Neuronal stem cell (in vitro differentiated cells): ENCODE measurements at regions not wholly inside any gene's neighbourhood (a gene's known extent, or its start where the extent isn't known, plus 50 kb on each side); places are given as distances from the start of the nearest gene placed in this dataset.

Experiments used
- DNase-seq: peaks from one replicate; pipeline ENCODE4 v3.0.0-alpha.2; 2013; ENCODE audit warnings: low spot score
- H2AFZ ChIP-seq: one replicate; pipeline ENCODE4 v1.6.1; 2013; ENCODE audit warnings: mild to moderate bottlenecking, low read length, inconsistent platforms
- H2AK5ac ChIP-seq: 2 replicates; pipeline ENCODE4 v1.6.1; 2013; ENCODE audit warnings: low read depth, mild to moderate bottlenecking, inconsistent platforms, low read length, moderate library complexity, mixed read lengths
- H2BK120ac ChIP-seq: 2 replicates; pipeline ENCODE4 v1.6.1; 2013; ENCODE audit warnings: low read depth, mild to moderate bottlenecking, inconsistent platforms, low read length, moderate library complexity, mixed read lengths
- H2BK12ac ChIP-seq: one replicate; pipeline ENCODE4 v1.6.1; 2013; ENCODE audit warnings: low read length, inconsistent platforms
- H2BK15ac ChIP-seq: 2 replicates; pipeline ENCODE4 v1.6.1; 2013; ENCODE audit warnings: mild to moderate bottlenecking, low read length, inconsistent platforms, mixed read lengths
- H2BK5ac ChIP-seq: one replicate; pipeline ENCODE4 v1.6.1; 2013; ENCODE audit warnings: inconsistent platforms, mild to moderate bottlenecking, low read length, moderate library complexity
- H3K14ac ChIP-seq: one replicate; pipeline ENCODE4 v1.6.1; 2013; ENCODE audit warnings: low read length, inconsistent platforms
- H3K18ac ChIP-seq: 2 replicates; pipeline ENCODE4 v1.6.1; 2013; ENCODE audit warnings: low read length, inconsistent platforms
- H3K23ac ChIP-seq: 2 replicates; pipeline ENCODE4 v1.6.1; 2013; ENCODE audit warnings: low read depth, mild to moderate bottlenecking, mixed read lengths, low read length, inconsistent platforms; ENCODE audit not compliant: poor library complexity
- H3K27ac ChIP-seq: replicated peaks from 3 replicates; pipeline ENCODE4 v1.5.1; 2013; ENCODE audit warnings: low read length, inconsistent platforms
- H3K27me3 ChIP-seq, 3 experiments: 2 replicates each; pipeline ENCODE4 v1.6.1; 2013; ENCODE audit warnings: low read length in 3 of 3, mild to moderate bottlenecking in 2 of 3, inconsistent platforms in 1 of 3, low read depth in 1 of 3, mixed read lengths in 1 of 3, moderate library complexity in 1 of 3; ENCODE audit not compliant: control insufficient read depth in 3 of 3, insufficient read depth in 3 of 3
- H3K36me3 ChIP-seq, 2 donors: replicated peaks in 1 of 2; 2 replicates each; pipeline ENCODE4 v1.6.1; 2013; ENCODE audit warnings: low read length in 2 of 2; ENCODE audit not compliant: control insufficient read depth in 2 of 2, insufficient read depth in 2 of 2
- H3K4ac ChIP-seq: 2 replicates; pipeline ENCODE4 v1.6.1; 2013; ENCODE audit warnings: inconsistent platforms, mild to moderate bottlenecking, low read length, moderate library complexity
- H3K4me1 ChIP-seq, 2 donors: 1 replicate in 1 of 2; 2 replicates in 1 of 2; pipeline ENCODE4 v1.6.1; 2013; ENCODE audit warnings: low read length in 2 of 2, low read depth in 1 of 2; ENCODE audit not compliant: control insufficient read depth in 2 of 2, insufficient read depth in 1 of 2
- H3K4me2 ChIP-seq: one replicate; pipeline ENCODE4 v1.6.1; 2013; ENCODE audit warnings: mild to moderate bottlenecking, low read length, inconsistent platforms; ENCODE audit not compliant: insufficient read depth, poor library complexity, severe bottlenecking
- H3K4me3 ChIP-seq, 2 donors: 2 replicates each; pipeline ENCODE4 v1.5.1; 2013; ENCODE audit warnings: low read length in 2 of 2, mild to moderate bottlenecking in 2 of 2, inconsistent platforms in 1 of 2, moderate library complexity in 1 of 2
- H3K79me1 ChIP-seq: one replicate; pipeline ENCODE4 v1.6.1; 2013; ENCODE audit warnings: low read depth, mild to moderate bottlenecking, inconsistent platforms, low read length, moderate library complexity
- H3K9ac ChIP-seq: one replicate; pipeline ENCODE4 v1.6.1; 2013; ENCODE audit warnings: mild to moderate bottlenecking, low read depth, low read length, inconsistent platforms; ENCODE audit not compliant: poor library complexity
- H3K9me3 ChIP-seq, 2 donors: replicated peaks in 1 of 2; 2 replicates each; pipeline versions ENCODE3 to v1.6.1; 2013; ENCODE audit warnings: low read length in 2 of 2, mild to moderate bottlenecking in 2 of 2, inconsistent platforms in 1 of 2, low read depth in 1 of 2, mixed read lengths in 1 of 2, moderate library complexity in 1 of 2; ENCODE audit not compliant: control insufficient read depth in 2 of 2, insufficient read depth in 1 of 2
- H4K8ac ChIP-seq: one replicate; pipeline ENCODE4 v1.6.1; 2013; ENCODE audit warnings: low read depth, mild to moderate bottlenecking, inconsistent platforms, low read length, moderate library complexity
- H4K91ac ChIP-seq: one replicate; pipeline ENCODE4 v1.6.1; 2013; ENCODE audit warnings: low read length, low read depth, mild to moderate bottlenecking, inconsistent platforms; ENCODE audit not compliant: poor library complexity
- WGBS, 2 donors: extraction: QIAGEN DNeasy Blood & Tissue Kit; methylation state at CpG; one replicate each; pipeline ENCODE4 v1.1.7; 2013; ENCODE audit warnings: missing lambda C conversion rate in 2 of 2, mixed read lengths in 1 of 2; ENCODE audit not compliant: insufficient read length in 2 of 2, insufficient replicate concordance in 1 of 2; ENCODE audit errors: extremely low coverage in 2 of 2; 5-methylcytosine and 5-hydroxymethylcytosine counted together

GRCh38 chr13:111919286-111919685, 147.7 kb upstream of the SOX1 start:
- peaks cover 0 to 24% (median 0%) of the 10 kb centered on the region in 3 experiments for H3K27me3 ChIP-seq
- H3K4me3 ChIP-seq = no peak overlapping the region
- peaks cover 0 to 2% of the 10 kb centered on the region in 2 donors for H3K4me1 ChIP-seq
- H3K14ac ChIP-seq = peak overlapping the region; percentile 38
- no peaks in the 10 kb centered on the region for H3K79me1 ChIP-seq
- H3K4me2 ChIP-seq = no peak overlapping the region
- H3K4ac ChIP-seq = no peak overlapping the region
- no peak overlapping the region for H3K27ac ChIP-seq
- no peaks in the 10 kb centered on the region for H3K9me3 ChIP-seq
- no peak for DNase-seq
- H2BK12ac ChIP-seq = no peak overlapping the region
- no peak overlapping the region for H2BK15ac ChIP-seq
- H3K18ac ChIP-seq = peak overlapping the region; percentile 42
- no peak overlapping the region for H4K8ac ChIP-seq
- H3K36me3 ChIP-seq = no peaks in the 10 kb centered on the region
- no peak overlapping the region for H4K91ac ChIP-seq
- H2AK5ac ChIP-seq = no peak overlapping the region
- no CpG with 5 or more reads among the region's 13 CpGs for WGBS, 2 donors
- H2AFZ ChIP-seq = no peak overlapping the region
- no peak overlapping the region for H2BK5ac ChIP-seq
- no peak overlapping the region for H3K23ac ChIP-seq
- H2BK120ac ChIP-seq = no peak overlapping the region
- peak overlapping the region; percentile 46 for H3K9ac ChIP-seq

- Histone ChIP-seq H3K9ac (no peak overlapping the region), H3K36me3 (no peaks in the 10 kb centered on the region), H3K27ac (no peak overlapping the region), H3K18ac (peak overlapping the region; percentile 44), H3K27me3 (peaks cover 0 to 24% (median 0%) of the 10 kb centered on the region in 3 experiments), H3K14ac (no peak overlapping the region), H3K4me1 (peaks cover 0 to 2% of the 10 kb centered on the region in 2 donors), H2BK5ac (no peak overlapping the region), H2AK5ac (no peak overlapping the region), H3K4ac (no peak overlapping the region), H3K79me1 (no peaks in the 10 kb centered on the region), H4K91ac (no peak overlapping the region), H2BK15ac (peak overlapping the region; percentile 13), H3K4me2 (no peak overlapping the region), H2BK12ac (no peak overlapping the region), H3K9me3 (no peaks in the 10 kb centered on the region), H2AFZ (no peak overlapping the region), H4K8ac (no peak overlapping the region), H3K4me3 (no peak overlapping the region), H3K23ac (peak overlapping the region; percentile 50), H2BK120ac (no peak overlapping the region)
- no peak for DNase-seq
- WGBS, 2 donors = no CpG with 5 or more reads among the region's 13 CpGs
These were observed 147.1 kb upstream of the SOX1 start for GRCh38 chr13:111919849-111920248.

DNA sequence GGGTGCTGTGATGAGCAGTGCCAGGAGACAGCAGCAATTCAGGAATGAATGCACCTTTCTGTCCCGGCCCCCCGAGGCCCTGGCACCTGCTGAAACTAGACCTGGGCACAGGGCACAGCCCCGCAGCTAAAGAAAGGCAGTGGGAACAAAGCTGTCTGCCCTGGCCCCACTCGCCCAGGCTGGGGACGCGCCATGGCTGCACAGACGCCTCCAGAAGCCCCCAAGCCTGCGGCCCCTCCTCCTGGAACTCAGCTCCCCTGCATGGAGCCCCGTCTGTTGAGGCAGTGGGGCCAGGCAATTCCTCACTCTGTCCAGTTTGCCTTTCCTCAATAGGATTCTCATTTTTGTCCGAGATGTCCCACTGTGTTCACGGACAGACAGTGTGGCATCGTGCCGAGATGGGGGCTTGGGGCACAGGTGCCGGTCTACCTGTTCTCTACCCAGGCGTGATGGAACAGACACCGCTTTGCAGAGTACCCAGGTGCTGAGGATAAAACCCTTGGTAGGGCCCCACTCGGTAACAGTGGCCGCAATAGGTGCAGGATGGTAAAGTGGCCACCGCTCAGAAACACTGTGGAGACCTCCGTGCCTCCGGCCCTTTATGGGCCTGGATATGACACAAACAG, 146.5 kb upstream of the SOX1 start:
- Histone ChIP-seq H3K36me3 (no peaks in the 10 kb centered on the region), H3K18ac (peak overlapping the region; percentile 15), H4K8ac (no peak overlapping the region), H3K27me3 (peaks cover 0 to 22% (median 0%) of the 10 kb centered on the region in 3 experiments), H2BK12ac (peak overlapping the region; percentile 19), H2BK120ac (no peak overlapping the region), H2BK5ac (peak overlapping the region; percentile 56), H3K23ac (peak overlapping the region; percentile 60), H4K91ac (no peak overlapping the region), H3K4me2 (no peak overlapping the region), H3K4me1 (peaks cover 0 to 2% of the 10 kb centered on the region in 2 donors), H3K27ac (no peak overlapping the region), H3K9ac (no peak overlapping the region), H2AK5ac (peak overlapping the region; percentile 9), H3K14ac (no peak overlapping the region), H3K4ac (no peak overlapping the region), H2BK15ac (no peak overlapping the region), H3K9me3 (no peaks in the 10 kb centered on the region), H3K4me3 (no peak overlapping the region), H3K79me1 (no peaks in the 10 kb centered on the region), H2AFZ (peak overlapping the region; percentile 23)
- no peak for DNase-seq
- WGBS, 2 donors = no CpG with 5 or more reads among the region's 21 CpGs

- H3K27ac ChIP-seq = no peak overlapping the region
- H3K23ac ChIP-seq = no peak overlapping the region
- H2BK5ac ChIP-seq = no peak overlapping the region
- H3K9ac ChIP-seq = peak overlapping the region; percentile 7
- H4K91ac ChIP-seq = no peak overlapping the region
- no peak overlapping the region for H2AK5ac ChIP-seq
- no peak overlapping the region for H4K8ac ChIP-seq
- H3K4me1 ChIP-seq = peaks cover 0 to 2% of the 10 kb centered on the region in 2 donors
- no peak for DNase-seq
- no peaks in the 10 kb centered on the region for H3K79me1 ChIP-seq
- H3K14ac ChIP-seq = no peak overlapping the region
- H3K9me3 ChIP-seq = no peaks in the 10 kb centered on the region
- H2AFZ ChIP-seq = peak overlapping the region; percentile 23
- no peaks in the 10 kb centered on the region for H3K36me3 ChIP-seq
- peak overlapping the region; percentile 31 for H2BK15ac ChIP-seq
- H3K4ac ChIP-seq = no peak overlapping the region
- peak overlapping the region; percentile 38 for H2BK120ac ChIP-seq
- H3K4me3 ChIP-seq = no peak overlapping the region
- peak overlapping the region; percentile 29 for H3K18ac ChIP-seq
- H2BK12ac ChIP-seq = no peak overlapping the region
- WGBS, 2 donors = no CpG with 5 or more reads among the region's 30 CpGs
- H3K4me2 ChIP-seq = no peak overlapping the region
- H3K27me3 ChIP-seq = peaks cover 0 to 15% (median 0%) of the 10 kb centered on the region in 3 experiments
These were observed 145.8 kb upstream of the SOX1 start for GRCh38 chr13:111920932-111921705.
